MG63 (cell line): ENCODE measurements at regions not wholly inside any gene's neighbourhood (a gene's known extent, or its start where the extent isn't known, plus 50 kb on each side); places are given as distances from the start of the nearest gene placed in this dataset.

Experiments used
- DNase-seq: peaks from one replicate; pipeline ENCODE4 v3.0.0-alpha.2; 2020
- H3K27me3 ChIP-seq: fragments of 250-450 bp; sonication (Bioruptor Pico); 2 replicates; pipeline ENCODE4 v1.5.1; 2020; ENCODE audit warnings: mild to moderate bottlenecking, moderate library complexity
- H3K36me3 ChIP-seq: fragments of 250-450 bp; sonication (Bioruptor Pico); 2 replicates; pipeline ENCODE4 v1.5.1; 2020; ENCODE audit warnings: mild to moderate bottlenecking, moderate library complexity
- H3K4me3 ChIP-seq: fragments of 250-450 bp; sonication (Bioruptor Pico); 2 replicates; pipeline ENCODE4 v1.5.1; 2020; ENCODE audit warnings: mild to moderate bottlenecking, moderate library complexity
- H3K9me3 ChIP-seq: fragments of 250-450 bp; sonication (Bioruptor Pico); 2 replicates; pipeline ENCODE4 v1.5.1; 2020; ENCODE audit warnings: mild to moderate bottlenecking, moderate library complexity

- no peak for DNase-seq
- no peak overlapping the region for H3K4me3 ChIP-seq
- H3K9me3 ChIP-seq, result no peaks in the 10 kb centered on the region
- H3K27me3 ChIP-seq, result no peaks in the 10 kb centered on the region
- no peaks in the 10 kb centered on the region for H3K36me3 ChIP-seq
Observed at GRCh38 chr13:80284290-80284689, 56.6 kb downstream of the SPRY2 start.

- no peaks in the 10 kb centered on the region for H3K9me3 ChIP-seq
- no peaks in the 10 kb centered on the region for H3K27me3 ChIP-seq
- DNase-seq, result no peak
- H3K36me3 ChIP-seq, result no peaks in the 10 kb centered on the region
- no peak overlapping the region for H3K4me3 ChIP-seq
Observed at GRCh38 chr13:80278706-80279105, 62.2 kb downstream of the SPRY2 start.

DNA sequence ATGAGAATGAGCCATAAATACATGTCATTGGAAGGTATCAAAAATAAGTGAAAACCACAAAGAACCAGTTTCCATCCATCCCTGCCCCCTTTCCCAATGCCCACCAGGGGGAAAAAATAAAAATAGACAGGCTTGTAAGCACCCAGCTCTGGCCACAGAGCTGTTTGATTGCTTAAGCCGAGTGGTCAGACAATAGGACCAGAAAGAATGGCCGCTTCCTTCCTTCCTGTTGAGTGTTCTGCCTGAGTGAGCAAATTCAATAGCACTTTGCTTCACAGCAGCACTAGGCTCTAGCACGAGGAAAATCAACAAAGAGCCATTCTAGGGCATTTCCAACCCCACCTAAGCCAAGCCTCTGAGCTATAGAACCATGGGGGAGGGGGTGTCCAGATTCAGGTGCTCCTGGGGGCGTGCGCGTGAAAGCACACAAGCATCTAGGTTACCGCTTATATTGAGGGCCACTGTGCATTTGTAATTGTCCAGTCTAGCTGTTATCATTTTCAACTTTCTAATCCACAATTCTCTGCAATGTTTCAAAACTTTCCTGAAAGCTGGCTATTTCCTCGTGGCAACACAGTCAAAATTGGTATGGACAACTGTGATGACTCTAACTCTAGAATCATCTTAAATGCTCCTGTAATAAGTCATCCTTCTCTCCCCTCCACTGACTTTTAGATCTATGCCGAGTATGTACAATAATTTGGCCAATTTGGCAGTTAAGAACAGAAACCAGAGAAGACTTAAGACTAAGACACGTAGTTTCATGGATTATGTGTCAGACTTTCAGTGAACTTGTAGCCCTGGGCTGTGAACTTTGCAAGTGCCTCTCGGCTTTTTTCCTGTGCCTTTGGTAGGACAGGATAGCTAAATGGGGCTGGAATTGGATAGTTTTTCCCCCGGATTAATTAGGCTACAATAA lies 64.3 kb downstream of the SPRY2 start:
- Histone ChIP-seq H3K4me3 (no peak overlapping the region), H3K9me3 (0 out of 2 replicates have a peak, but pooled peaks cover 2% of the 10 kb centered on the region), H3K27me3 (no peaks in the 10 kb centered on the region), H3K36me3 (no peaks in the 10 kb centered on the region)
- DNase-seq, result peak; percentile 15

DNA sequence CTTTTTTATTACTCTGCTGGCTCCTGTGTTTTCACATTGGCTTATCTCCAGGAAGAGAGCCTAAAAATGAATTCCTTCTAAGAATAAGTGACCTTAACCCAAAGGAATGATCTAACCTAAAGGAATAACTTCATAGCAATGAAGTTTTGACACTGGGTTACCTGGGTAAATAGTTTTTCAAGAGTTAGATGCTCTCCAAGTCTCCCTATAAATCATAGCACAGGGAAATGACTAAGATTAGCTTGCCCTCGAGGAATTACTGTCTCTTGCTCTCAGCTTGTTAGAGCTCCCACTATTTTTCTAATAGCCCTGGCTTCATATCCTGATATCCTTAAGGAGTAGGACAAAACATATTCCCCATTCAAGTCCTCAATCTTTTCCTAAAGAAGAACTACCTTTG lies 66.3 kb downstream of the SPRY2 start:
- 0 out of 2 replicates have a peak, but pooled peaks cover 2% of the 10 kb centered on the region for H3K9me3 ChIP-seq
- no peak overlapping the region for H3K4me3 ChIP-seq
- no peaks in the 10 kb centered on the region for H3K27me3 ChIP-seq
- DNase-seq, result no peak
- no peaks in the 10 kb centered on the region for H3K36me3 ChIP-seq

GRCh38 chr13:80273718-80274117 lies 67.2 kb downstream of the SPRY2 start:
- no peak for DNase-seq
- Histone ChIP-seq H3K27me3 (no peaks in the 10 kb centered on the region), H3K9me3 (0 out of 2 replicates have a peak, but pooled peaks cover 2% of the 10 kb centered on the region), H3K36me3 (no peaks in the 10 kb centered on the region), H3K4me3 (no peak overlapping the region)

DNA sequence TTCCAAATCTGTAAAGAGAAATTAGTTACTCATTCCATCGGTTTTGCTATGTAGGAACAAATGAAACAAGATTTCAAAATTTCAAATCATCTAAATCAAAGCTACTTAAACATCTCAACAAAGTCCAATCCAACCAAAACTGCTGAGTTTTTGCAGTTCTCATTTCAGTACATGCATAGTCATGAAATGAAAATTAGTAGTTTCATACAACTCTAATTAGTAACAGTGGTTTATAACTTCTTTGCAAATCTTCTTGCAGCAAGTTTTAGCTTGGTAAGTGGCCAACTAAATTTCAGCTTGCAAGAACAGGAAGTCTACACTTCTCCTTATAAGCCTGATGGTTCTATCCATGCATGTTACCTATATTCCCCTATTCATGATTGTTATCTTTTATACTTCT lies 75.6 kb downstream of the SPRY2 start:
- Histone ChIP-seq H3K36me3 (no peaks in the 10 kb centered on the region), H3K9me3 (no peaks in the 10 kb centered on the region), H3K4me3 (no peak overlapping the region), H3K27me3 (no peaks in the 10 kb centered on the region)
- DNase-seq, result no peak

- Histone ChIP-seq H3K4me3 (no peak overlapping the region), H3K27me3 (no peaks in the 10 kb centered on the region), H3K9me3 (no peaks in the 10 kb centered on the region), H3K36me3 (no peaks in the 10 kb centered on the region)
- no peak for DNase-seq
Observed at GRCh38 chr13:80263745-80264513, 77.0 kb downstream of the SPRY2 start.

- no peak for DNase-seq
- Histone ChIP-seq H3K4me3 (no peak overlapping the region), H3K36me3 (no peaks in the 10 kb centered on the region), H3K9me3 (no peaks in the 10 kb centered on the region), H3K27me3 (no peaks in the 10 kb centered on the region)
Observed at GRCh38 chr13:80262051-80262695, 78.8 kb downstream of the SPRY2 start.

GRCh38 chr13:80259159-80259558 lies 81.8 kb downstream of the SPRY2 start:
- Histone ChIP-seq H3K4me3 (no peak overlapping the region), H3K9me3 (no peaks in the 10 kb centered on the region), H3K36me3 (no peaks in the 10 kb centered on the region), H3K27me3 (no peaks in the 10 kb centered on the region)
- DNase-seq, result no peak

- no peak for DNase-seq
- no peaks in the 10 kb centered on the region for H3K36me3 ChIP-seq
- H3K9me3 ChIP-seq, result no peaks in the 10 kb centered on the region
- H3K27me3 ChIP-seq, result no peaks in the 10 kb centered on the region
- H3K4me3 ChIP-seq, result no peak overlapping the region
Observed at GRCh38 chr13:80256352-80256932, 84.5 kb downstream of the SPRY2 start.

DNA sequence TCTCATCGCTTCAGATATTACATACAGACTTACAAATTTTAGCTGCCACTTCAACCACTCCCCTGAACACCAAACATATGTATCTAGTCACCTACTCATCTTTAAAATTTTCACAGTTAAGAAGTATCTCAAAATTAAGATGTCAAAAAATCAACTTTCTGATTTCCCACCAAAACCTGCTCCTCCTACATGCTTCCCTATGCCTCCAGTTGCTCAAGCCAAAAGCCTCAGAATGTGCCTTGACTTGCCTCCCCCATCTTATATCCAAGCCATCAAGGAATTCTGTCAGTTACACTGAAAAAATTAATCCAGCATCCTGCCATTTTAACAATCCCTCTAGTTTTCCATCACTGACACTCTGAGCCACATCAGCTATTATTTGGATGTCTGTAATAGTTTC lies 85.0 kb downstream of the SPRY2 start:
- Histone ChIP-seq H3K4me3 (no peak overlapping the region), H3K27me3 (no peaks in the 10 kb centered on the region), H3K36me3 (no peaks in the 10 kb centered on the region), H3K9me3 (no peaks in the 10 kb centered on the region)
- DNase-seq, result no peak

DNA sequence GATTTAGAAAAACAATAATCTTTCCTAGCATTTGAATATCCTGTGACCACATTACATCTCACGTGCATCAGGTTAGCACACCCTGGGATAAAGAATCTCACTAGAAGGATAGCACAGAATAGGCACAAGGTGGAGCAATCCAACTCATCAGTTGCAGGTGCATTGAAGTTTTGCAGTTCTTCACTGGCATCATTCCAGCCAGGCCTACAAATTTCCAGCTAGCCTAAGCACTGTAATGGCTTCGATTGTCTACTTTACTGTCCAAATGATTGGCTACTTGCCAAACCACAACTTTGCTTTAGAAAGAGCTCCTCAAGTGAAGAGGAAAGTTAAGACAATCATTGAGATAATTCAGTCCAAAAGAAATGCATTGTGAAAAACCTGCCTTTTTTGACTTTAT lies 89.5 kb downstream of the SPRY2 start:
- Histone ChIP-seq H3K9me3 (no peaks in the 10 kb centered on the region), H3K4me3 (no peak overlapping the region), H3K27me3 (no peaks in the 10 kb centered on the region), H3K36me3 (no peaks in the 10 kb centered on the region)
- no peak for DNase-seq

- Histone ChIP-seq H3K4me3 (peak overlapping the region; percentile 31), H3K9me3 (no peaks in the 10 kb centered on the region), H3K36me3 (no peaks in the 10 kb centered on the region), H3K27me3 (no peaks in the 10 kb centered on the region)
- no peak for DNase-seq
Observed at GRCh38 chr13:80250213-80250810, 90.6 kb downstream of the SPRY2 start.

- no peaks in the 10 kb centered on the region for H3K27me3 ChIP-seq
- H3K4me3 ChIP-seq, result peak overlapping the region; percentile 31
- H3K9me3 ChIP-seq, result no peaks in the 10 kb centered on the region
- no peak for DNase-seq
- H3K36me3 ChIP-seq, result no peaks in the 10 kb centered on the region
Observed at GRCh38 chr13:80249516-80250212, 91.3 kb downstream of the SPRY2 start.

GRCh38 chr13:80245162-80245733 lies 95.7 kb downstream of the SPRY2 start:
- H3K27me3 ChIP-seq, result no peaks in the 10 kb centered on the region
- no peaks in the 10 kb centered on the region for H3K36me3 ChIP-seq
- DNase-seq, result no peak
- no peaks in the 10 kb centered on the region for H3K9me3 ChIP-seq
- H3K4me3 ChIP-seq, result no peak overlapping the region

DNA sequence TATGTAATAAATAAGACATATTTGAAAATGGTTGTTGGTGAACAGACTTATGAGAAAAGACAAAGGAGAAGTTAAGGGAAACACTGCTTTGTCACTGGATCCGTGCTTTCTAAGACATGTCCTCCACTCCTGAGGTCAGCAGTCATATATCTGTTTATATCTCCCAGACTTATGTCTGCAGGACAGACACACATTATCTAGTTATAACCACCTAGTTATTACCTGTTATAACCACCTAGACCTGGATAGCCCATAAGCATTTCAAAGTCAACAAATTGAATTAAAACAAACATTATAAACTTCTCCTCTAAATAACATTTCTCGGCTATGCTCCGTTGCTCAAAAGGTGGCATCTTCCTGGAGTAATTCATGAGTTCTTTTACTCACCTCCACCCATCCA lies 96.4 kb downstream of the SPRY2 start:
- no peaks in the 10 kb centered on the region for H3K36me3 ChIP-seq
- no peak for DNase-seq

More for the DNA sequence above, 96.4 kb downstream of the SPRY2 start:
- Histone ChIP-seq H3K4me3 (no peak overlapping the region), H3K9me3 (no peaks in the 10 kb centered on the region), H3K27me3 (no peaks in the 10 kb centered on the region)
